ENCODE measurements at regions not wholly inside any gene's neighbourhood (a gene's known extent, or its start where the extent isn't known, plus 50 kb on each side); places are given as distances from the start of the nearest gene placed in this dataset.

DNA sequence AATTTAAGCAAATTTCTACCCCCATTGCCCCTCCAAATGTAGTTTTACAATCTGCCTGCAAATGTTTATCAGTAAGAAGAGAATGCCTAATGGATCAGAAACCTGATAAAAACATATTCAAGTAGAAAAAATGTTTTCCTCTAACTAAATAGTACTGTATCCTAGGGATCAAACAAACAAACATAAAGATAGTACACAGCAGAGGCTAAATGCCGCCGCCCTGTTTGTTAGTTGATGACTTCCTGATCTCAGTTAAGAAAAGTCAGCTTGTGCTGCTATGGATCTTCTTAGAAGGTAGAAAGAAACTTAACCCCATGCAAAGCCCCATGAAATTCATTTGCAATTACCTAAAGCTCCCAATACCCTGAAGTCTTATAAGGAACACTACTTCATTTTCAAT is 387.3 kb upstream of the THBS1 start:
- H3K4me1 ChIP-seq (ENCODE audit: insufficient read depth, low read length) = peaks cover 19% of the 10 kb centered on the region
- no peaks in the 10 kb centered on the region for H3K9me3 ChIP-seq (ENCODE audit: low read length)
- H3K27ac ChIP-seq (ENCODE audit: low read depth, low read length) = no peak overlapping the region
- no peak overlapping the region for H3K9ac ChIP-seq (ENCODE audit: low read length)
- no peaks in the 10 kb centered on the region for H3K27me3 ChIP-seq (ENCODE audit: control insufficient read depth in 1 of 2, insufficient read depth in 2 of 2, low read length in 2 of 2)
- no peaks in the 10 kb centered on the region for H3K36me3 ChIP-seq (ENCODE audit: insufficient read depth, low read length)
- H3K4me3 ChIP-seq (ENCODE audit: low read depth in 1 of 2, low read length in 2 of 2) = no peak overlapping the region

DNA sequence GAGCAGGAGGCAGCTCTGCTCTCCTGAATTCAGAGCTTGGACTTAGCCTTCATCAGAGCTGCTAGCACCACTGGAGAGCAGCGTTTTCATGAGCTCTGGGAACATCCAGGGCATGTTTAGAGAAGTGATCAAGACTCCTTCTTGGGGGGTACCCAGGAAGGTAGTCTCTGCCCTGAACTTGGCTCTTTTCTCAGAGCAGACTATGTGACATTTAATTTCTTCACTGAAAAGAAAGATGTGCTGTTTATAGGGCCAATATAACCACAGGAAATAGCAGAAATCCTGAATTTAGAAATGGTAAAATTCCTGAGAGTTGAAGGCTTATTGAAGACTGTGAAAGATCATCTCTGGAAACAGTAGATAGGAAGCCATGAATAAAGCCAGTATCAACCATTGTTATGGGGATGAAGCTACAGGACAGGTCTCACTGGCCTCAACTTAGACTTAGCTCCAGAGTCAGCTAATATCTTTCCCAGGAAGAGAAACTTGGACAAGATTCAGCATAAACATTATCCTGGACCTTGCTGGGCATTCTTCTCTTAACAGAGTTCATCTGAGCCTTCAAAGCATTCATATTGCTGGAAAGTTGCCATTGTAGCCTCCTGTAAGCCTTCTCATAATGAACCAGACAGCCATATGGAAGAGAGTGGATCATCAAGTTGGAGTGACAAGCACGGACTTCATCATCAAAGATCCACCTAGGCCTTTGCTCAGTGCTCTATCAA is 386.6 kb upstream of the THBS1 start:
- Histone ChIP-seq H3K27me3 (ENCODE audit: control insufficient read depth in 1 of 2, insufficient read depth in 2 of 2, low read length in 2 of 2) (no peaks in the 10 kb centered on the region), H3K27ac (ENCODE audit: low read depth, low read length) (no peak overlapping the region), H3K9me3 (ENCODE audit: low read length) (no peaks in the 10 kb centered on the region), H3K4me1 (ENCODE audit: insufficient read depth, low read length) (peaks cover 26% of the 10 kb centered on the region), H3K9ac (ENCODE audit: low read length) (no peak overlapping the region), H3K4me3 (ENCODE audit: low read depth in 1 of 2, low read length in 2 of 2) (no peak overlapping the region), H3K36me3 (ENCODE audit: insufficient read depth, low read length) (no peaks in the 10 kb centered on the region)

DNA sequence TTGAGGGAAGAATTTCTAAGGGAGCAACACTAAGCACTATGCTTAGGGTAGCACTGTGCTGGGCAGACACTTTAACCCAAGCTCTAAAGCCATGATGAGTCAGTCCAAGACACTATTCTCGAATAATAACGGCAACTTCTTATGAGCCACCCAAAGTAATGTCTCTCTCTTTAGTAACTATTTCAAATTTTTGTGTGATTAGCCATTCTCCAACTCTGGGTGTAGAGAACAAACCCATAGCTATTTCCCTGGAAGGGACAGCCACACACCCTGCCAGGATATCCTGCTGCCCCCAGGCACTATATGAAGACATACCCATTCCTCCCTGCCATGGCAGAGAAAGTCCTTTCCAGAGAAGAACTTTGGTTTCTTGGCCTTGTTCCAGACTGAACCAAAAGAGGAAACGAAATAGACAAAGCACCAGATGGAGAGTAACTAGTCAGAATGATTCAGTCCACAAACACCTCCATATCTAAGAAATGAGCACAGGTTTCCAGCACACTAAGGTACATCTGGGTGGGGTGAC is 384.9 kb upstream of the THBS1 start:
- Histone ChIP-seq H3K9ac (ENCODE audit: low read length) (no peak overlapping the region), H3K36me3 (ENCODE audit: insufficient read depth, low read length) (no peaks in the 10 kb centered on the region), H3K27me3 (ENCODE audit: control insufficient read depth in 1 of 2, insufficient read depth in 2 of 2, low read length in 2 of 2) (no peaks in the 10 kb centered on the region), H3K9me3 (ENCODE audit: low read length) (no peaks in the 10 kb centered on the region), H3K4me1 (ENCODE audit: insufficient read depth, low read length) (peaks cover 32% of the 10 kb centered on the region), H3K4me3 (ENCODE audit: low read depth in 1 of 2, low read length in 2 of 2) (no peak overlapping the region), H3K27ac (ENCODE audit: low read depth, low read length) (no peak overlapping the region)

DNA sequence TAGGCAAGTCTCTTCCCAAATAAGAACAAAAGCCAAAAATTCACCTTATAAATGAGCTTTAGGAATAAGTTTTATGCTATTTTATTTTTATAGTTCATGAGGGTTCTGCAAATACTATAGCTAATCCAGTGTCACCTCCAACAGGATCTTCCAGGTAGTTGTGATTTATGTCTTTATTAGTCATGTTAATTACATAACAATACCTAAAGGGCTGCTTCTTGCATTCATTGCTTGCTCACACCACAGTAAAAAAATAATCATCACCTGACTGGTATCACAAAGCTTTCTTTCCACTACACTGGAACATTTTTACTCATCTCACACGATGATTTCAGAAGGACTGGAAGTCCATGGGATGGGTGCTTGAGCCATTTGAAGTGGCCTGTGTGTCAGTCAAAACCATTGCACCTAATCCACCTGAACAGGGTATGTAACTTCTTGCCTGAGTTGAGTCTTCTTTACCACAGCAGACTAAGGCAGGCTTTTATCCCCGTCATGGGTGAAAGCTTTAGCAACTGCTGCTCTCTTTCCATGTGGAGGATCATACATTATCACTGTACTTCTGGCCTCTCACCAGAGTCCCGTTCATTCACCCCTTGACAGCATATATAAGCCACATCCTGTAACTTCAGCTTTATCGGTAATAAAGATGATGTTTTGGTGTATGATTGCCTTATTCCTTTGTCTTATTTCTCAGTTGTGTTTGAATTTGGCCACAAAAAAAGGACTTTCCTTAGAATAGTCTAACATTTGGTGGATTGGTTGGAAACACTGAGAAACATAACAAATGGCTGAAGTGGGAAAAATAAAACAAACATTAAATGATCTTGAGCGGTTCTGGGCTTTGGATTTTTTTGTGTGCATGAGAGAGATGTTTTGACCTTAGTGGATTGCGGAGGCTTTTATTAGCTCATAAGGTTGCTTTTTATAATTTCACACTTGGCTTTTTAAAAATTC is 382.6 kb upstream of the THBS1 start:
- no peaks in the 10 kb centered on the region for H3K27me3 ChIP-seq (ENCODE audit: control insufficient read depth in 1 of 2, insufficient read depth in 2 of 2, low read length in 2 of 2)
- H3K27ac ChIP-seq (ENCODE audit: low read depth, low read length) = peak overlapping the region; percentile 24
- no peak overlapping the region for H3K9ac ChIP-seq (ENCODE audit: low read length)
- H3K4me1 ChIP-seq (ENCODE audit: insufficient read depth, low read length) = peaks cover 32% of the 10 kb centered on the region
- H3K36me3 ChIP-seq (ENCODE audit: insufficient read depth, low read length) = no peaks in the 10 kb centered on the region
- no peak overlapping the region for H3K4me3 ChIP-seq (ENCODE audit: low read depth in 1 of 2, low read length in 2 of 2)
- no peaks in the 10 kb centered on the region for H3K9me3 ChIP-seq (ENCODE audit: low read length)

DNA sequence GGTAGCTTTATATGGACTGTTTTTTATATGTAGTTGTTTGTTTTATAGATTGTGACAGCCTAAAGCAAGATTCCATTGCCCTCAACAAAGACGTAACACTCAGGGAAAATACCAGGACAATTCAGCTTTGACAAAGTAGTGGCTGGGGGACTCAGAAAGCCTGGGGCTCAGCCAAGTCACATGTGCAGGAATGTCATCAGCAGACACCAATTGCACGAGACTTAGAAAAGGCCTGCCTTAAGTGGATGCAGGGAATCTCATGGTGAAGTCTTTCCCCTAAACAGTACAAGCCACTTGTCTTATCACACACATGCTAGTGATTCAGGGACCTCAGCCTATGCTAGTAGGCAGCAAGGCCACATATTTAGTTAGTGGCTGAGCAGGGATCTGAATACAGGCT is 381.8 kb upstream of the THBS1 start:
- Histone ChIP-seq H3K9ac (ENCODE audit: low read length) (no peak overlapping the region), H3K36me3 (ENCODE audit: insufficient read depth, low read length) (no peaks in the 10 kb centered on the region), H3K27me3 (ENCODE audit: control insufficient read depth in 1 of 2, insufficient read depth in 2 of 2, low read length in 2 of 2) (no peaks in the 10 kb centered on the region), H3K4me3 (ENCODE audit: low read depth in 1 of 2, low read length in 2 of 2) (no peak overlapping the region), H3K27ac (ENCODE audit: low read depth, low read length) (no peak overlapping the region), H3K4me1 (ENCODE audit: insufficient read depth, low read length) (peaks cover 26% of the 10 kb centered on the region), H3K9me3 (ENCODE audit: low read length) (no peaks in the 10 kb centered on the region)

DNA sequence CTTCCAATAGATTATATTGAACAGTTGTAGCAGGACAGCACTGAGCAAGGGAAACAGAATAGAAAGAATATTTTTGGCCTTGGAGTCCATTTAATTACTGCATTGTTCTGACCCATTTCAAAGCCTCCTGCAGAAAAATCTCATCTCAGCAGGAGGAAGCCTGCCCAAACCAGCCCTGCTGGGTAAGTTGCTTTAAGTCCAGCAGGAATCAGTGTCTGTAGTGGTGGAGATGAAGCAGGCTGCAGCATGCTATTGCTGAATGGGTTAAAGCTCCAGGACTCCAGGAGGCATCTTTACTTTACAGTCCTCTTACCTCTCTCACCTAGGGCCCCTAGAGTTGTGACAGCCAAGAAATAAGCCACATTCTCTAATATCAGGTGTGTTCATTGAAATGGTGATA is 380.3 kb upstream of the THBS1 start:
- Histone ChIP-seq H3K9ac (ENCODE audit: low read length) (no peak overlapping the region), H3K27me3 (ENCODE audit: control insufficient read depth in 1 of 2, insufficient read depth in 2 of 2, low read length in 2 of 2) (no peaks in the 10 kb centered on the region), H3K9me3 (ENCODE audit: low read length) (no peaks in the 10 kb centered on the region), H3K36me3 (ENCODE audit: insufficient read depth, low read length) (no peaks in the 10 kb centered on the region), H3K4me1 (ENCODE audit: insufficient read depth, low read length) (peaks cover 19% of the 10 kb centered on the region), H3K4me3 (ENCODE audit: low read depth in 1 of 2, low read length in 2 of 2) (no peak overlapping the region), H3K27ac (ENCODE audit: low read depth, low read length) (no peak overlapping the region)

DNA sequence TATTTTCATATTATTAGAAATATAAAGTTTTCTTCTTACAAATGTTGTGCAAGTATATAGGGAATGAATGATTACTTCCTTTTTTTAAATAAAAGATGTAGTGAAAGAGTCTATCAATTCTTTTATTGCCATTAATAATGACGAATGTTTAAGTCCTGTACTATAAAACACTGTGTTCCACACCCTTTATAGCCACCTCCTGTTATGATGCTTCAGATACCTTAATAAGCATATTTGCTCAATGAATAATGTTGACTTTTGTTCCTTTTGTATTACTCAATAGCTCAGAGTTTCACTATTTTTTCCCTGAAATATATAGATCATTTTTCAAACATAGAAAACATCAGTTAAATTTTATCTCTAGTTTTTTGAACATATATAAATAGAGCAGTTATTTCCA is 378.2 kb upstream of the THBS1 start:
- Histone ChIP-seq H3K4me3 (ENCODE audit: low read depth in 1 of 2, low read length in 2 of 2) (no peak overlapping the region), H3K9me3 (ENCODE audit: low read length) (no peaks in the 10 kb centered on the region), H3K36me3 (ENCODE audit: insufficient read depth, low read length) (no peaks in the 10 kb centered on the region), H3K9ac (ENCODE audit: low read length) (no peak overlapping the region), H3K27ac (ENCODE audit: low read depth, low read length) (no peak overlapping the region), H3K27me3 (ENCODE audit: control insufficient read depth in 1 of 2, insufficient read depth in 2 of 2, low read length in 2 of 2) (no peaks in the 10 kb centered on the region), H3K4me1 (ENCODE audit: insufficient read depth, low read length) (peaks cover 19% of the 10 kb centered on the region)

DNA sequence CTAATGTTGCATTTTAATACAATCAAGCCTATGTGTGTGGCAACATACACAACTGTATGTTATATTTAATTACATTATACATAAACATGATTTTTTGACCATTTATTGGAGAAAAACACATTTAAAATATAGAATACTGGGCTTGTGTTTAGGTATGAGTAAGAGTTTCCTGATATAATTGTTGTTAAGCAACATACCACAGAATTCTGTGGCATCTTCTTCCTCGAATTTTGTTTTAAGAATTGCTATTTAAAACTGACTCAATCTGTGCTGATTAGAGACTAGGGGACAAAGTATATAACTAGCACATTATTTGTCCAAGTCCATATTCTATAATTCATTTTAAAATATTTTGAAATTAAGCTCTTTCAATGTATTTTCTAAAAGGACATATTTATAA is 376.8 kb upstream of the THBS1 start:
- H3K9me3 ChIP-seq (ENCODE audit: low read length) = no peaks in the 10 kb centered on the region
- H3K4me1 ChIP-seq (ENCODE audit: insufficient read depth, low read length) = peaks cover 9% of the 10 kb centered on the region
- H3K9ac ChIP-seq (ENCODE audit: low read length) = no peak overlapping the region
- no peaks in the 10 kb centered on the region for H3K36me3 ChIP-seq (ENCODE audit: insufficient read depth, low read length)
- no peak overlapping the region for H3K27ac ChIP-seq (ENCODE audit: low read depth, low read length)
- no peak overlapping the region for H3K4me3 ChIP-seq (ENCODE audit: low read depth in 1 of 2, low read length in 2 of 2)
- no peaks in the 10 kb centered on the region for H3K27me3 ChIP-seq (ENCODE audit: control insufficient read depth in 1 of 2, insufficient read depth in 2 of 2, low read length in 2 of 2)

DNA sequence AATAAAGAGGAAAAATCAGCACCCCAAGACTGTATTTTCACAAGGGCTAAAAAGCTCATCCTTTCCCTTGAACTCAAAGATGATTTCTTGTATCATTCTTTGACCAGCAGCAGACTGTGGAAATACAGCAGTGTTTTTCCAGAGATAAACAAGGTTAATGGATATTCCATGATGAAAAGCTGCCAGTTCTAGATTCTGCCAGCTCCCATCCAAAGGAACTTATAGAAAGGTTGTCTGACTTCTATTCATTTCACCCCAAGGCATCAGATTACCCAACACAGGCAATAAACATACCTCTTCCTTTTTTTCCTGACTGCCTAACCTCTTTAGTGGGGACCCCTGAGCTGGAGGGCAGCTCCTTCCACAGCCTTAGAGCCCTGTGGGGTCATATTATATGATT is 375.8 kb upstream of the THBS1 start:
- H3K4me3 ChIP-seq (ENCODE audit: low read depth in 1 of 2, low read length in 2 of 2) = no peak overlapping the region
- no peaks in the 10 kb centered on the region for H3K4me1 ChIP-seq (ENCODE audit: insufficient read depth, low read length)
- no peak overlapping the region for H3K27ac ChIP-seq (ENCODE audit: low read depth, low read length)
- H3K9ac ChIP-seq (ENCODE audit: low read length) = no peak overlapping the region
- no peaks in the 10 kb centered on the region for H3K36me3 ChIP-seq (ENCODE audit: insufficient read depth, low read length)
- H3K9me3 ChIP-seq (ENCODE audit: low read length) = no peaks in the 10 kb centered on the region
- no peaks in the 10 kb centered on the region for H3K27me3 ChIP-seq (ENCODE audit: control insufficient read depth in 1 of 2, insufficient read depth in 2 of 2, low read length in 2 of 2)

DNA sequence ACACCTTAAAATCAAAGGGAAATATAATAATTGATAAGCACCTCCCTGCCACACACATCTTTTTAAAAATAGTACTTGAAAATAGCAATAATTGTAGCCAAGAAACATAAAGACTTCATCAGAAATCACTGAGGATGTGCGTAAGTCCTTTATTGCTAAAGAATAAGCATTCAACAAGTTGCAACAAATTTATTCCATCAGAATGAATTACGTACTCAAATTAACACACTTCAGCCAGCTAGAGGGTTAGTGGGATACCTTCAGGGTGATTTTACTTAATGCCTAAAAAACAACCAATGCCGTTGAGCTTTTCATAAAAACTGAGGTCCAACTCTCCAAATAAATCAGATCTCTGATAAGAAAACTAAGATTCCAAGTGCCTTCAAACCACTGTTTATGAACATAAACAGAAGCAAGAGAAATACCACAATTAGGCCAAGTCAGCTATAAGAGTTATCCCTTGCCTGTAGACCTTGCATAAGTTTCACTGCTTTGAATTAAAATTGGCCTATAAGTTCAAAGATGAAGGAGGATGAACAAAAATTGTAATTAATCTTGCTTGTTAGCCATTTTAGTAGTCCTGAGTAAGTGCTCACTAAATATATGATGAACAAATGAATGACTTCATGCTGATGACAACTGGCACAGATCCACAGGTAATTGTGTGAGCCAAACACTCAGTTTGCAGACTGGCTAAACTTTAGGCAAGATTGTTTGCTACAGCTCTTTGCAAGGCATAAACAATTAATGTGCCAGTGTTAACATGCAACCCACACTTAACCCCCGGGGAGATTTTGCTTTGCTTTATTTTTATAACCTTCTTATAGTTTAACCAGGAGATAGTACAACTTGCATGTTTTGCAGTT is 375.1 kb upstream of the THBS1 start:
- H3K9ac ChIP-seq (ENCODE audit: low read length) = no peak overlapping the region
- H3K27ac ChIP-seq (ENCODE audit: low read depth, low read length) = no peak overlapping the region
- H3K27me3 ChIP-seq (ENCODE audit: control insufficient read depth in 1 of 2, insufficient read depth in 2 of 2, low read length in 2 of 2) = no peaks in the 10 kb centered on the region
- no peak overlapping the region for H3K4me3 ChIP-seq (ENCODE audit: low read depth in 1 of 2, low read length in 2 of 2)
- no peaks in the 10 kb centered on the region for H3K36me3 ChIP-seq (ENCODE audit: insufficient read depth, low read length)
- no peaks in the 10 kb centered on the region for H3K9me3 ChIP-seq (ENCODE audit: low read length)
- H3K4me1 ChIP-seq (ENCODE audit: insufficient read depth, low read length) = no peaks in the 10 kb centered on the region

DNA sequence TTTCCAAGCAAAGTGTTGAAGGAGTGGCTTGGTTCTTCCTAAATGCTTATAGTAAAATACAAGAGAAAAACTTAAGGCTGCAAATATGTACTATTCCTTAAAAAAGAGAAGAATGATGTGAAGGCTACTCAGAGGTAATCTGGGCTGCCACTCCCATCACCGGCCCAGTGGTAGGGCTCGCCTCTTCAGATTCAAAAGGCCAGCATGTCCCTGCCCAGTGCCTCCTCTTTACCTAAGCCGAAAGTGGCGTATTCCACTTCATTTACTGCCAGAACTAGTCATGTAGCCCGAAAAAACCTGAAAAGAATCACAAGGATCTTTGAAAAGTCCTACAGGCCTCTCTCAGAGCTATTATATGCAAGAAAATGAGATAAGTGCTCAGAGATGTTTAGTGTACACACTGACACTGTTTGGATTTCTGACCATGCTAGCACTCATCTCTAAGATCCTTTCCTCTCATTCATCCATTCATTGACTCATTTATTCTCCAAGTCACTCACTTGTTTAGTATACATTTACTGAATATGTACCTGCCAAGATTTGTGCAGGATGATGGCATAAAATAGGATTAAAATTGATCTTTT is 373.3 kb upstream of the THBS1 start:
- Histone ChIP-seq H3K9me3 (ENCODE audit: low read length) (no peaks in the 10 kb centered on the region), H3K4me3 (ENCODE audit: low read depth in 1 of 2, low read length in 2 of 2) (no peak overlapping the region), H3K27ac (ENCODE audit: low read depth, low read length) (no peak overlapping the region), H3K27me3 (ENCODE audit: control insufficient read depth in 1 of 2, insufficient read depth in 2 of 2, low read length in 2 of 2) (no peaks in the 10 kb centered on the region), H3K36me3 (ENCODE audit: insufficient read depth, low read length) (no peaks in the 10 kb centered on the region), H3K4me1 (ENCODE audit: insufficient read depth, low read length) (no peaks in the 10 kb centered on the region), H3K9ac (ENCODE audit: low read length) (no peak overlapping the region)
